GM18907 (cell line): ENCODE measurements at regions not wholly inside any gene's neighbourhood (a gene's known extent, or its start where the extent isn't known, plus 50 kb on each side); places are given as distances from the start of the nearest gene placed in this dataset.

Experiments
- ATAC-seq: cut with Tn5 transposase; IDR thresholded peaks from one replicate; pipeline ENCODE4 v1.9.1; 2021; ENCODE audit warnings: mild to moderate bottlenecking, moderate library complexity; ENCODE audit not compliant: unreplicated experiment

GRCh38 chr13:89916551-89916950, 1430.9 kb upstream of the MIR17HG start:
- no peak for ATAC-seq

GRCh38 chr13:89920461-89920860, 1427.0 kb upstream of the MIR17HG start:
- no peak for ATAC-seq

GRCh38 chr13:89923052-89923451, 1424.4 kb upstream of the MIR17HG start:
- no peak for ATAC-seq

GRCh38 chr13:89923736-89924135, 1423.8 kb upstream of the MIR17HG start:
- no peak for ATAC-seq

GRCh38 chr13:89925107-89925506, 1422.4 kb upstream of the MIR17HG start:
- ATAC-seq: no peak

GRCh38 chr13:89930861-89931260, 1416.6 kb upstream of the MIR17HG start:
- no peak for ATAC-seq

- no peak for ATAC-seq
These were observed 1414.6 kb upstream of the MIR17HG start for GRCh38 chr13:89932902-89933301.

- no peak for ATAC-seq
These were observed 1411.2 kb upstream of the MIR17HG start for GRCh38 chr13:89936256-89936655.

GRCh38 chr13:89937420-89937819, 1410.1 kb upstream of the MIR17HG start:
- no peak for ATAC-seq

- no peak for ATAC-seq
These were observed 1407.1 kb upstream of the MIR17HG start for GRCh38 chr13:89940383-89940782.

GRCh38 chr13:89943139-89943538, 1404.3 kb upstream of the MIR17HG start:
- no peak for ATAC-seq

GRCh38 chr13:89950225-89950624, 1397.3 kb upstream of the MIR17HG start:
- ATAC-seq: no peak

GRCh38 chr13:89951341-89951740, 1396.1 kb upstream of the MIR17HG start:
- no peak for ATAC-seq

GRCh38 chr13:89953581-89953980, 1393.9 kb upstream of the MIR17HG start:
- no peak for ATAC-seq

- no peak for ATAC-seq
These were observed 1391.7 kb upstream of the MIR17HG start for GRCh38 chr13:89955773-89956172.

- ATAC-seq: no peak
These were observed 1388.4 kb upstream of the MIR17HG start for GRCh38 chr13:89959074-89959473.

- ATAC-seq: no peak
These were observed 1382.2 kb upstream of the MIR17HG start for GRCh38 chr13:89965252-89965651.

GRCh38 chr13:89966524-89966923, 1381.0 kb upstream of the MIR17HG start:
- ATAC-seq: no peak

- no peak for ATAC-seq
These were observed 1379.8 kb upstream of the MIR17HG start for GRCh38 chr13:89967701-89968100.

- no peak for ATAC-seq
These were observed 1379.0 kb upstream of the MIR17HG start for GRCh38 chr13:89968470-89968869.

GRCh38 chr13:89970353-89970709, 1377.2 kb upstream of the MIR17HG start:
- no peak for ATAC-seq

- ATAC-seq: no peak
These were observed 1370.3 kb upstream of the MIR17HG start for GRCh38 chr13:89977203-89977602.

GRCh38 chr13:89980896-89981295, 1366.6 kb upstream of the MIR17HG start:
- no peak for ATAC-seq
